Mesenchymal stem cell (in vitro differentiated cells and primary cell): ENCODE measurements at regions not wholly inside any gene's neighbourhood (a gene's known extent, or its start where the extent isn't known, plus 50 kb on each side); places are given as distances from the start of the nearest gene placed in this dataset.

Experiments used
- DNase-seq: peaks from one replicate; pipeline ENCODE4 v3.0.0-alpha.2; 2013
- H2AFZ ChIP-seq: one replicate; pipeline ENCODE4 v1.6.1; 2013; ENCODE audit warnings: low read depth, mild to moderate bottlenecking, control low read depth, inconsistent platforms, low read length, moderate library complexity
- H2AK5ac ChIP-seq: 2 replicates; pipeline ENCODE4 v1.6.1; 2013; ENCODE audit warnings: low read length, moderate library complexity, mild to moderate bottlenecking, inconsistent platforms; ENCODE audit not compliant: severe bottlenecking
- H2BK120ac ChIP-seq: one replicate; pipeline ENCODE4 v1.6.1; 2013; ENCODE audit warnings: low read depth, mild to moderate bottlenecking, inconsistent platforms, low read length, moderate library complexity
- H2BK12ac ChIP-seq, 2 experiments: one replicate each; pipeline ENCODE4 v1.6.1; 2013; ENCODE audit warnings: inconsistent platforms in 2 of 2, low read length in 2 of 2, mild to moderate bottlenecking in 2 of 2, moderate library complexity in 2 of 2, control low read depth in 1 of 2
- H2BK15ac ChIP-seq: one replicate; pipeline ENCODE4 v1.6.1; 2013; ENCODE audit warnings: mild to moderate bottlenecking, low read depth, inconsistent platforms; ENCODE audit not compliant: poor library complexity, severe bottlenecking
- H2BK5ac ChIP-seq: 2 replicates; pipeline ENCODE4 v1.6.1; 2013; ENCODE audit warnings: low read depth, mild to moderate bottlenecking, low read length, control low read depth, inconsistent platforms; ENCODE audit not compliant: poor library complexity, severe bottlenecking
- H3K14ac ChIP-seq, 2 experiments: one replicate each; pipeline ENCODE4 v1.6.1; 2013; ENCODE audit warnings: inconsistent platforms in 2 of 2, low read length in 2 of 2, control low read depth in 1 of 2, mild to moderate bottlenecking in 1 of 2, moderate library complexity in 1 of 2
- H3K18ac ChIP-seq, 2 experiments: one replicate each; pipeline ENCODE4 v1.6.1; 2013; ENCODE audit warnings: inconsistent platforms in 2 of 2, low read length in 2 of 2, control low read depth in 1 of 2, low read depth in 1 of 2, mild to moderate bottlenecking in 1 of 2
- H3K23ac ChIP-seq, 2 experiments: one replicate each; pipeline ENCODE4 v1.6.1; 2013; ENCODE audit warnings: inconsistent platforms in 2 of 2, low read length in 2 of 2, mild to moderate bottlenecking in 2 of 2, moderate library complexity in 2 of 2, control low read depth in 1 of 2
- H3K27ac ChIP-seq: 2 replicates; pipeline ENCODE4 v1.5.1; 2013; ENCODE audit warnings: mild to moderate bottlenecking, moderate library complexity, low read length, control low read depth, inconsistent platforms; ENCODE audit not compliant: poor library complexity, severe bottlenecking
- H3K27me3 ChIP-seq, 2 experiments: 2 replicates each; pipeline versions ENCODE4 v1.6.1 to v1.7.0; 2013; ENCODE audit warnings: low read length in 2 of 2, mild to moderate bottlenecking in 2 of 2, moderate library complexity in 2 of 2, control low read depth in 1 of 2, inconsistent platforms in 1 of 2; ENCODE audit not compliant: control insufficient read depth in 1 of 2, insufficient read depth in 1 of 2
- H3K36me3 ChIP-seq, 2 experiments: 2 replicates each; pipeline versions ENCODE4 v1.6.1 to v1.7.0; 2013; ENCODE audit warnings: low read length in 2 of 2, control low read depth in 1 of 2, inconsistent platforms in 1 of 2, low read depth in 1 of 2, mild to moderate bottlenecking in 1 of 2; ENCODE audit not compliant: insufficient read depth in 2 of 2, control insufficient read depth in 1 of 2
- H3K4ac ChIP-seq, 2 experiments: one replicate each; pipeline ENCODE4 v1.6.1; 2013; ENCODE audit warnings: inconsistent platforms in 2 of 2, low read length in 2 of 2, mild to moderate bottlenecking in 2 of 2, moderate library complexity in 2 of 2, control low read depth in 1 of 2, low read depth in 1 of 2
- H3K4me1 ChIP-seq: 2 replicates; pipeline ENCODE4 v1.6.1; 2013; ENCODE audit warnings: low read depth, low read length, control low read depth; ENCODE audit not compliant: control insufficient read depth, insufficient read depth
- H3K4me2 ChIP-seq: 2 replicates; pipeline ENCODE4 v1.6.1; 2013; ENCODE audit warnings: low read length, mild to moderate bottlenecking, inconsistent platforms; ENCODE audit not compliant: poor library complexity, severe bottlenecking
- H3K4me3 ChIP-seq, 2 experiments: 2 replicates each; pipeline versions ENCODE4 v1.5.1 to v1.7.0; 2013; ENCODE audit warnings: low read length in 2 of 2, mild to moderate bottlenecking in 2 of 2, control low read depth in 1 of 2, low read depth in 1 of 2; ENCODE audit not compliant: insufficient read depth in 1 of 2
- H3K79me1 ChIP-seq: replicated peaks from 2 replicates; pipeline ENCODE4 v1.6.1; 2013; ENCODE audit warnings: mild to moderate bottlenecking, control low read depth, low read length, inconsistent platforms; ENCODE audit not compliant: poor library complexity, severe bottlenecking
- H3K9ac ChIP-seq: 2 replicates; pipeline ENCODE4 v1.7.0; 2013; ENCODE audit warnings: mild to moderate bottlenecking, low read length, moderate library complexity
- H3K9me3 ChIP-seq: 2 replicates; pipeline ENCODE4 v1.7.0; 2013; ENCODE audit warnings: mild to moderate bottlenecking, low read length; ENCODE audit not compliant: control insufficient read depth
- H4K8ac ChIP-seq: one replicate; pipeline ENCODE4 v1.6.1; 2013; ENCODE audit warnings: inconsistent platforms, mild to moderate bottlenecking, low read length, moderate library complexity
- H4K91ac ChIP-seq: one replicate; pipeline ENCODE4 v1.6.1; 2013; ENCODE audit warnings: mild to moderate bottlenecking, low read length, inconsistent platforms
- WGBS: methylation state at CpG from one replicate; pipeline ENCODE4 v1.1.7; 2013; ENCODE audit warnings: mixed read lengths; 5-methylcytosine and 5-hydroxymethylcytosine counted together

DNA sequence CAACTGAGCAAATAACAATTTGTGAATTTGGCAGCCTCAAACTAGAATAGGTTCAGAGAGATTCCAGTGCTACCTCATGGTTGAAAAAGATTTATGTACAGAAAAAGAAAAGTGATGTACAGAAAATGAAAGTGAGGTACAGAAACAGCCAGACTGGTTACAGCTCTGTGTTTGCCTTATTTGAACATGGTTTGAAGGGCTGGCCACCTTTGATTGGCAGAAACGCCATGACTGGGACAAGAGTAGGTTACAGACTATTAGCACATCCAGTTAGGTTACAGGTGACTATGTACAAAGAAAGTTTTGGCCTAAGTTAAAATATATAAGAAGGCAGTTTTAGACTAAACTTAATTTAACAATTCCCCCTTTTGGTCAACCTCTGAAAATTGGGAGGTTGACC lies 309.4 kb downstream of the BTG1 start:
- Histone ChIP-seq H3K36me3 (no peaks in the 10 kb centered on the region), H4K8ac (no peak overlapping the region), H2BK120ac (no peak overlapping the region), H4K91ac (no peak overlapping the region), H3K4me3 (no peak overlapping the region), H2BK5ac (no peak overlapping the region), H3K4ac (no peak overlapping the region), H3K23ac (no peak overlapping the region), H3K79me1 (no peaks in the 10 kb centered on the region), H2AFZ (no peak overlapping the region), H3K27me3 (no peaks in the 10 kb centered on the region), H2BK12ac (no peak overlapping the region), H3K18ac (no peak overlapping the region), H3K9me3 (no peaks in the 10 kb centered on the region), H3K4me1 (no peaks in the 10 kb centered on the region), H2BK15ac (no peak overlapping the region), H3K9ac (no peak overlapping the region), H2AK5ac (no peak overlapping the region), H3K27ac (no peak overlapping the region), H3K4me2 (no peak overlapping the region), H3K14ac (no peak overlapping the region)
- no CpG with 5 or more reads among the region's 1 CpG for WGBS
- DNase-seq = no peak

GRCh38 chr12:91835693-91836092 lies 310.0 kb downstream of the BTG1 start:
- Histone ChIP-seq H3K4me1 (no peaks in the 10 kb centered on the region), H2BK12ac (no peak overlapping the region), H2AFZ (no peak overlapping the region), H2BK5ac (no peak overlapping the region), H3K79me1 (no peaks in the 10 kb centered on the region), H3K9me3 (no peaks in the 10 kb centered on the region), H3K27ac (no peak overlapping the region), H3K18ac (no peak overlapping the region), H4K8ac (no peak overlapping the region), H4K91ac (no peak overlapping the region), H3K4me3 (no peak overlapping the region), H2BK15ac (no peak overlapping the region), H2AK5ac (no peak overlapping the region), H3K4me2 (no peak overlapping the region), H3K4ac (no peak overlapping the region), H3K9ac (no peak overlapping the region), H3K36me3 (no peaks in the 10 kb centered on the region), H3K27me3 (no peaks in the 10 kb centered on the region), H2BK120ac (no peak overlapping the region), H3K23ac (no peak overlapping the region), H3K14ac (no peak overlapping the region)
- DNase-seq = no peak

DNA sequence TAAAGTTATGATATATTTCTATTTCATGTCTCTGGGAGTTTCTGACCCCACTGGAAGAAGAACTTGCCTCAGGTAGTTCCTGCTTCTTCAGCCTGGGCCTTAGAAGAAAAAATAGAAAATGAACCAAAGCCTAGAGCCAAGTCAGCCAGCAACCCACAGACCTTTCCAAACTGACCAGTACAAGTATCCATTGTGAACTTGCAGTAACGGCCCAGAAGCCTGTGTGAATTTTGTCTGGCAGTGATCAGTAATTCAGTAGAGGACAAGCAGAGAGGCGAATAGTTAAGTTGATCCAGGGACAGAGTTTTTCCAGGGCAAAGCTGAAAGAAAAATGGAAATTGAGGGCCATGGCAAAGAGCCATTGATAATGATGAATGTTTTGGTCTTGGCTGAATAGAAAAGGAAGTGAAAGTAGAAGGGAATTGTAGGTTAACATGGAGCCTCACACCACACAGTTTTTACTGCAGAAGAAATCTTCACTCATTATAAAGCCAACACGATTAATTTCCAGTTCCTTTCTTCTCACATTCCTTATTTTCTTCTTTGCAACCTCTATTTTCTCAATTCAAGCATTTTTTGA lies 311.8 kb downstream of the BTG1 start:
- H3K18ac ChIP-seq = no peak overlapping the region
- no peak overlapping the region for H3K4me2 ChIP-seq
- no peak overlapping the region for H3K27ac ChIP-seq
- no peak overlapping the region for H3K4me3 ChIP-seq
- H3K9ac ChIP-seq = no peak overlapping the region
- no peak overlapping the region for H4K91ac ChIP-seq
- no peaks in the 10 kb centered on the region for H3K27me3 ChIP-seq
- H3K14ac ChIP-seq = no peak overlapping the region
- no peaks in the 10 kb centered on the region for H3K9me3 ChIP-seq
- H2BK5ac ChIP-seq = no peak overlapping the region
- no peaks in the 10 kb centered on the region for H3K79me1 ChIP-seq
- no peak overlapping the region for H4K8ac ChIP-seq
- H3K4me1 ChIP-seq = no peaks in the 10 kb centered on the region
- no peak overlapping the region for H2BK120ac ChIP-seq
- no peak overlapping the region for H2BK15ac ChIP-seq
- no peak for DNase-seq
- no peak overlapping the region for H2BK12ac ChIP-seq
- H3K4ac ChIP-seq = no peak overlapping the region
- no peaks in the 10 kb centered on the region for H3K36me3 ChIP-seq
- 81% methylated on average over 2 of the region's 3 CpGs for WGBS
- H2AFZ ChIP-seq = no peak overlapping the region
- no peak overlapping the region for H3K23ac ChIP-seq
- H2AK5ac ChIP-seq = no peak overlapping the region

- no peak overlapping the region for H3K14ac ChIP-seq
- H3K23ac ChIP-seq = no peak overlapping the region
- no peak for DNase-seq
- no peak overlapping the region for H4K8ac ChIP-seq
- no peak overlapping the region for H4K91ac ChIP-seq
- WGBS = 83% methylated on average over 3 of the region's 3 CpGs
- H3K9ac ChIP-seq = no peak overlapping the region
- no peak overlapping the region for H3K18ac ChIP-seq
- H2AFZ ChIP-seq = no peak overlapping the region
- no peak overlapping the region for H2BK12ac ChIP-seq
- no peaks in the 10 kb centered on the region for H3K79me1 ChIP-seq
- H3K4me3 ChIP-seq = no peak overlapping the region
- no peaks in the 10 kb centered on the region for H3K4me1 ChIP-seq
- no peaks in the 10 kb centered on the region for H3K36me3 ChIP-seq
- no peaks in the 10 kb centered on the region for H3K9me3 ChIP-seq
- no peak overlapping the region for H2BK5ac ChIP-seq
- no peak overlapping the region for H2AK5ac ChIP-seq
- H3K27me3 ChIP-seq = no peaks in the 10 kb centered on the region
- H2BK15ac ChIP-seq = no peak overlapping the region
- no peak overlapping the region for H3K4ac ChIP-seq
- no peak overlapping the region for H3K27ac ChIP-seq
- H3K4me2 ChIP-seq = no peak overlapping the region
- H2BK120ac ChIP-seq = no peak overlapping the region
Observed at GRCh38 chr12:91825999-91826398, 319.6 kb downstream of the BTG1 start.
